ENCODE measurements at regions not wholly inside any gene's neighbourhood (a gene's known extent, or its start where the extent isn't known, plus 50 kb on each side); places are given as distances from the start of the nearest gene placed in this dataset.

GRCh38 chr16:55398762-55399161 is 74.8 kb downstream of the IRX6 start:
- no peak for TF ChIP-seq EZH2 (IDR thresholded peaks at IDR 0.05)
- TF ChIP-seq, protein P1, sequence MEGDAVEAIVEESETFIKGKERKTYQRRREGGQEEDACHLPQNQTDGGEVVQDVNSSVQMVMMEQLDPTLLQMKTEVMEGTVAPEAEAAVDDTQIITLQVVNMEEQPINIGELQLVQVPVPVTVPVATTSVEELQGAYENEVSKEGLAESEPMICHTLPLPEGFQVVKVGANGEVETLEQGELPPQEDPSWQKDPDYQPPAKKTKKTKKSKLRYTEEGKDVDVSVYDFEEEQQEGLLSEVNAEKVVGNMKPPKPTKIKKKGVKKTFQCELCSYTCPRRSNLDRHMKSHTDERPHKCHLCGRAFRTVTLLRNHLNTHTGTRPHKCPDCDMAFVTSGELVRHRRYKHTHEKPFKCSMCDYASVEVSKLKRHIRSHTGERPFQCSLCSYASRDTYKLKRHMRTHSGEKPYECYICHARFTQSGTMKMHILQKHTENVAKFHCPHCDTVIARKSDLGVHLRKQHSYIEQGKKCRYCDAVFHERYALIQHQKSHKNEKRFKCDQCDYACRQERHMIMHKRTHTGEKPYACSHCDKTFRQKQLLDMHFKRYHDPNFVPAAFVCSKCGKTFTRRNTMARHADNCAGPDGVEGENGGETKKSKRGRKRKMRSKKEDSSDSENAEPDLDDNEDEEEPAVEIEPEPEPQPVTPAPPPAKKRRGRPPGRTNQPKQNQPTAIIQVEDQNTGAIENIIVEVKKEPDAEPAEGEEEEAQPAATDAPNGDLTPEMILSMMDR (IDR thresholded peaks at IDR 0.05 in 2 of 3, conservative IDR thresholded peaks at IDR 0.05 in 1 of 3; ENCODE audit: borderline replicate concordance in 1 of 3, insufficient read depth in 1 of 3, low read depth in 2 of 3, low read length in 2 of 3), result no peak
